HG03060 (cell line): ENCODE measurements at regions not wholly inside any gene's neighbourhood (a gene's known extent, or its start where the extent isn't known, plus 50 kb on each side); places are given as distances from the start of the nearest gene placed in this dataset.

Experiments used
- ATAC-seq: cut with Tn5 transposase; IDR thresholded peaks from one replicate; pipeline ENCODE4 v1.9.1; 2021; ENCODE audit warnings: low read depth, moderate number of reproducible peaks; ENCODE audit not compliant: unreplicated experiment

GRCh38 chr4:35025152-35025834 lies 1219.0 kb downstream of the ARAP2 start:
- ATAC-seq: no peak

- ATAC-seq: no peak
Measured at GRCh38 chr4:35038079-35038805, 1206.1 kb downstream of the ARAP2 start.

GRCh38 chr4:35038845-35039244 lies 1205.5 kb downstream of the ARAP2 start:
- ATAC-seq: no peak

GRCh38 chr4:35052546-35052945 lies 1191.8 kb downstream of the ARAP2 start:
- ATAC-seq: no peak

GRCh38 chr4:35063031-35063570 lies 1181.2 kb downstream of the ARAP2 start:
- no peak for ATAC-seq

- no peak for ATAC-seq
Measured at GRCh38 chr4:35066406-35066805, 1177.9 kb downstream of the ARAP2 start.

GRCh38 chr4:35080799-35081198 lies 1163.5 kb downstream of the ARAP2 start:
- ATAC-seq: no peak

- no peak for ATAC-seq
Measured at GRCh38 chr4:35087218-35087617, 1157.1 kb downstream of the ARAP2 start.

- ATAC-seq: no peak
Measured at GRCh38 chr4:35100932-35101331, 1143.4 kb downstream of the ARAP2 start.

- ATAC-seq: no peak
Measured at GRCh38 chr4:35102066-35102465, 1142.2 kb downstream of the ARAP2 start.

- ATAC-seq: no peak
Measured at GRCh38 chr4:35105486-35105885, 1138.8 kb downstream of the ARAP2 start.

- ATAC-seq: no peak
Measured at GRCh38 chr4:35106091-35106734, 1138.1 kb downstream of the ARAP2 start.

GRCh38 chr4:35124106-35124505 lies 1120.2 kb downstream of the ARAP2 start:
- no peak for ATAC-seq

- no peak for ATAC-seq
Measured at GRCh38 chr4:35125995-35126712, 1118.2 kb downstream of the ARAP2 start.

GRCh38 chr4:35138449-35138848 lies 1105.9 kb downstream of the ARAP2 start:
- no peak for ATAC-seq

- ATAC-seq: no peak
Measured at GRCh38 chr4:35147761-35148160, 1096.6 kb downstream of the ARAP2 start.

- no peak for ATAC-seq
Measured at GRCh38 chr4:35151816-35152572, 1092.3 kb downstream of the ARAP2 start.

GRCh38 chr4:35163168-35163567 lies 1081.1 kb downstream of the ARAP2 start:
- ATAC-seq: no peak

GRCh38 chr4:35164063-35164462 lies 1080.3 kb downstream of the ARAP2 start:
- ATAC-seq: no peak

GRCh38 chr4:35166466-35166865 lies 1077.8 kb downstream of the ARAP2 start:
- no peak for ATAC-seq
